ENCODE measurements at regions not wholly inside any gene's neighbourhood (a gene's known extent, or its start where the extent isn't known, plus 50 kb on each side); places are given as distances from the start of the nearest gene placed in this dataset.

GRCh38 chr18:29225351-29225750 is 1048.4 kb upstream of the CDH2 start:
- TF ChIP-seq CTCF (conservative IDR thresholded peaks at IDR 0.05 in 1 of 2, IDR thresholded peaks at IDR 0.05 in 1 of 2; ENCODE audit: extremely low read depth in 1 of 2, insufficient read depth in 1 of 2, low read depth in 1 of 2, low read length in 2 of 2) = no peak
- TF ChIP-seq EZH2 (IDR thresholded peaks at IDR 0.05; ENCODE audit: borderline replicate concordance, low read length) = no peak

Measured in mammary epithelial cell (primary cell).